Lower leg skin (tissue), 3 donors: ENCODE measurements at regions not wholly inside any gene's neighbourhood (a gene's known extent, or its start where the extent isn't known, plus 50 kb on each side); places are given as distances from the start of the nearest gene placed in this dataset.
"Not testable (repeated sequence)": the region's sequence is repeated elsewhere in the genome, so short reads cannot be mapped to it uniquely, and the experiment has no call there.

Experiments used
- CTCF ChIP-seq, 3 donors: fragments of 450-650 bp; IDR thresholded peaks; one replicate each; pipeline ENCODE4 v1.5.1; 2016; ENCODE audit warnings: antibody characterized with exemption in 3 of 3, mild to moderate bottlenecking in 3 of 3, moderate library complexity in 2 of 3
- POLR2A ChIP-seq, 2 donors: fragments of 450-650 bp; IDR thresholded peaks; one replicate each; pipeline ENCODE4 v1.6.1; 2016 to 2017; ENCODE audit warnings: antibody characterized with exemption in 2 of 2, mild to moderate bottlenecking in 1 of 2, moderate library complexity in 1 of 2

DNA sequence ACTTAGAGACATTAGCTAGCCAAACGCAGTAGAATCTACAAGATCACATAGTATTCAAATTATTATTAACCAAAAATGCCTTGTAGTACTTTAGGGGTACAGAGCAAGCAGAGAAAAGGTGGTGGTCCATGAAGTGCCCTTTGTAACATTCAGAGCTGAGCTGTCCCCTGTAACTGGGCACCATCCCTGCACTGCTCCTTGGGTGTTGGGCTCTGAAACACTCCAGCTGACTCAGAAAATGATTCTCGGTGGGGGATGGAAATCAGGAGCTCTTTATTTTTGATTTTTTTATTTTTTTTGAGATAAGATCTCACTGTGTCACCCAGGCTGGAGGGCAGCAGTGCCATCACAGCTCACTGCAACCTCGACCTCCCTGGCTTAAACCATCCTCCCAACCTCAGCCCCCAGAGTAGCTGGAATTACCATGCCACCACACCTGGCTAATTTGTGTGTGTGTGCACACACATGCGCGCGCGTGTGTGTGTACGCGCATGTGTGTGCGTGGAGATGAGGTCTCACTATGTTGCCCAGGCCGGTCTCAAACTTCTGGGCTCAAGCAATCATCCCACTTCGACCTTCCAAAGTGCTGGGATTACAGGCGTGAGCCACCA, 342.6 kb downstream of the BCL2L11 start:
- TF ChIP-seq CTCF, POLR2A (IDR thresholded peaks at IDR 0.05): not testable (repeated sequence)
